GM23338 (cell line): ENCODE measurements at regions not wholly inside any gene's neighbourhood (a gene's known extent, or its start where the extent isn't known, plus 50 kb on each side); places are given as distances from the start of the nearest gene placed in this dataset.
"Not testable (repeated sequence)": the region's sequence is repeated elsewhere in the genome, so short reads cannot be mapped to it uniquely, and the experiment has no call there.

Experiments used
- ATAC-seq: fragments of 200-7000 bp; cut with Tn5 transposase; 3 replicates; pipeline ENCODE4 v1.9.1; 2020
- DNase-seq: peaks from one replicate; pipeline ENCODE4 v3.0.0-alpha.2; 2015; ENCODE audit warnings: low spot score
- H2AFZ ChIP-seq: fragments of 200-600 bp; sonication (generic); 2 replicates; pipeline ENCODE4 v1.8.0; 2016; ENCODE audit warnings: antibody characterized with exemption, mild to moderate bottlenecking, moderate library complexity
- H3F3A ChIP-seq: fragments of 200-600 bp; sonication (generic); replicated peaks from 2 replicates; pipeline ENCODE4 v1.8.0; 2017; ENCODE audit warnings: antibody characterized with exemption, mixed run types, low read depth
- H3K27ac ChIP-seq: fragments of 200-600 bp; sonication (generic); 2 replicates; pipeline ENCODE4 v1.6.1; 2016; ENCODE audit warnings: low read depth
- H3K27me3 ChIP-seq: fragments of 200-600 bp; sonication (generic); 2 replicates; pipeline ENCODE4 v1.8.0; 2016; ENCODE audit warnings: mild to moderate bottlenecking, mixed run types, moderate library complexity; ENCODE audit not compliant: insufficient read depth
- H3K36me3 ChIP-seq: fragments of 200-600 bp; sonication (generic); 2 replicates; pipeline ENCODE4 v1.8.0; 2016; ENCODE audit warnings: mild to moderate bottlenecking; ENCODE audit not compliant: insufficient read depth
- H3K4me1 ChIP-seq: fragments of 200-600 bp; sonication (generic); 2 replicates; pipeline ENCODE4 v1.8.0; 2016; ENCODE audit warnings: mild to moderate bottlenecking, moderate library complexity; ENCODE audit not compliant: insufficient read depth
- H3K4me2 ChIP-seq: fragments of 200-600 bp; sonication (generic); 2 replicates; pipeline ENCODE4 v1.7.1; 2017; ENCODE audit warnings: mixed run types
- H3K4me3 ChIP-seq: fragments of 200-600 bp; sonication (generic); 2 replicates; pipeline ENCODE4 v1.6.1; 2016; ENCODE audit warnings: mixed run types
- H3K79me2 ChIP-seq: fragments of 200-600 bp; sonication (generic); replicated peaks from 2 replicates; pipeline ENCODE4 v1.8.0; 2017; ENCODE audit warnings: mild to moderate bottlenecking; ENCODE audit not compliant: insufficient read depth
- H3K9me2 ChIP-seq: fragments of 200-600 bp; sonication (generic); 2 replicates; pipeline ENCODE4 v1.8.0; 2017; ENCODE audit not compliant: insufficient read depth
- H4K20me1 ChIP-seq: fragments of 200-600 bp; sonication (generic); replicated peaks from 2 replicates; pipeline ENCODE4 v1.8.0; 2017; ENCODE audit warnings: mild to moderate bottlenecking; ENCODE audit not compliant: insufficient read depth
- H3K27ac Mint-ChIP-seq: 2 replicates; pipeline ENCODE4 v1.8.0; 2020; ENCODE audit warnings: inconsistent platforms, mild to moderate bottlenecking, moderate library complexity, mixed read lengths
- H3K27me3 Mint-ChIP-seq: 3 replicates; pipeline ENCODE4 v1.8.0; 2022; ENCODE audit warnings: low read depth, mild to moderate bottlenecking, moderate library complexity, mixed read lengths, inconsistent platforms; ENCODE audit not compliant: insufficient read depth, poor library complexity
- H3K36me3 Mint-ChIP-seq: 3 replicates; pipeline ENCODE4 v1.8.0; 2021; ENCODE audit warnings: low read depth, mild to moderate bottlenecking, inconsistent platforms, moderate library complexity, mixed read lengths
- H3K4me1 Mint-ChIP-seq: 3 replicates; pipeline ENCODE4 v1.8.0; 2020; ENCODE audit warnings: mild to moderate bottlenecking, inconsistent platforms, mixed read lengths
- H3K4me3 Mint-ChIP-seq: 3 replicates; pipeline ENCODE4 v1.8.0; 2021; ENCODE audit warnings: moderate library complexity, mild to moderate bottlenecking, inconsistent platforms, mixed read lengths
- H3K9me3 Mint-ChIP-seq: 3 replicates; pipeline ENCODE4 v1.8.0; 2020; ENCODE audit warnings: moderate library complexity, mild to moderate bottlenecking, inconsistent platforms, mixed read lengths
- EZH2 ChIP-seq: fragments of 200-600 bp; sonication (generic); IDR thresholded peaks from one replicate; pipeline ENCODE4 v1.8.0; 2017; ENCODE audit warnings: antibody characterized with exemption, mild to moderate bottlenecking, low read depth; ENCODE audit not compliant: unreplicated experiment
- EZH2phosphoT487 ChIP-seq: fragments of 200-600 bp; sonication (generic); IDR thresholded peaks from one replicate; pipeline ENCODE4 v1.8.1; 2018; ENCODE audit warnings: antibody characterized with exemption; ENCODE audit not compliant: unreplicated experiment
- POLR2AphosphoS5 ChIP-seq: IDR thresholded peaks from 2 replicates; pipeline ENCODE4 v1.6.1; 2016; ENCODE audit warnings: antibody characterized with exemption, low read depth
- STAT1 ChIP-seq: IDR thresholded peaks from one replicate; pipeline ENCODE4 v1.6.1; 2016; ENCODE audit warnings: antibody characterized with exemption; ENCODE audit not compliant: unreplicated experiment
- ZNF114 ChIP-seq: fragments of 250-450 bp; sonication (Bioruptor Pico); IDR thresholded peaks from 2 replicates; pipeline ENCODE4 v1.5.0; 2020; ENCODE audit warnings: mild to moderate bottlenecking, moderate library complexity
- ZNF331 ChIP-seq: fragments of 250-450 bp; sonication (Bioruptor Pico); IDR thresholded peaks from 2 replicates; pipeline ENCODE4 v1.5.0; 2020; ENCODE audit warnings: low read depth, mild to moderate bottlenecking, moderate library complexity
- TF ChIP-seq, protein P1 (sequence below): fragments of 250-450 bp; sonication (Bioruptor Pico); IDR thresholded peaks from 2 replicates; pipeline ENCODE4 v1.5.0; 2020; ENCODE audit warnings: mild to moderate bottlenecking, moderate library complexity

DNA sequence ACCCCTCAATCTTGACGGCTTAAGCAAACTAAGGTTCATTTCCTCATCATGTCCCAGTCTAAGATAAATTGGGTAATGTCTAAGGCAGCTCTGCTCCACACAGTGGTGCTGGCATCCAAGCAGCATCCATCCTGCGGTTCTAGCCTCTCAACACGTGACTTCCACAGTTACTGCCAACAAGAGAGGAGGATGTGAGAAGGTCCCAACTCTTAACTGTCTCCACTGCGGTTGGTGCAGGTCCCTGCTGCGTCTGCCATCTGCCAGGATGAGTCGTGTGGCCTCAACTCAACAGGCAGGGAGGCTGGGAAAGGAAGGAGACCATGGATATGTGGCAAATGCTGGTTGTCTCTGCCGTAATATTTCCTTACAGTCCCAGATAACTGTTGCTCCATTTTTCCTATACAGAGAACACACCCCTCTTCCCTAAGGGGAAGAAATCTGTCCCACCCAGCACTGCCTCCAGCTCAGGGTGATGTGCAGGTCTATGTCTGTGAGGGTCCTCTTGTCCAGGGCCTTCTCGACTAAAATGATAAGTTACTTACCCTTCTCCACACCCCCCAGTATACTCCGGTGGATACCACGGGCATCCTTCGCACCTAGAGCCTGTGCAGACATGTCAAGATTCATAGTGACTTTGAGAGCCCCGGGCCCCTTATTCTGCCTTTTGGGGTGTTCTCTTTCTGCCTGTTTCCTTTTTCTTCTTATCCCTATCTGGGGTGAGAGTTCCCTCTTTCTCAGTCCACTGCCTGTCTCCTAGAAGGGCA lies 64.7 kb downstream of the KCNJ18 start:
- Mint-ChIP-seq H3K27ac (no peak overlapping the region), H3K36me3 (peaks cover 20% of the 10 kb centered on the region), H3K4me3 (no peak overlapping the region), H3K4me1 (no peaks in the 10 kb centered on the region), H3K27me3 (peaks cover 5% of the 10 kb centered on the region), H3K9me3 (peaks cover 72% of the 10 kb centered on the region)
- Histone ChIP-seq H3K36me3 (no peaks in the 10 kb centered on the region), H3K4me1 (no peaks in the 10 kb centered on the region), H3F3A (no peaks in the 10 kb centered on the region), H3K27ac (no peak overlapping the region), H3K9me2 (no peaks in the 10 kb centered on the region), H3K4me2 (no peak overlapping the region), H3K79me2 (no peaks in the 10 kb centered on the region), H3K4me3 (no peak overlapping the region), H2AFZ (no peak overlapping the region), H4K20me1 (no peaks in the 10 kb centered on the region), H3K27me3 (no peaks in the 10 kb centered on the region)
- ATAC-seq: no peak
- DNase-seq: no peak
- TF ChIP-seq POLR2AphosphoS5 (no peak), ZNF331 (no peak), EZH2phosphoT487 (no peak), ZNF114 (CRISPR knock-in tag) (no peak), STAT1 (no peak), EZH2 (no peak)
- TF ChIP-seq, protein P1, sequence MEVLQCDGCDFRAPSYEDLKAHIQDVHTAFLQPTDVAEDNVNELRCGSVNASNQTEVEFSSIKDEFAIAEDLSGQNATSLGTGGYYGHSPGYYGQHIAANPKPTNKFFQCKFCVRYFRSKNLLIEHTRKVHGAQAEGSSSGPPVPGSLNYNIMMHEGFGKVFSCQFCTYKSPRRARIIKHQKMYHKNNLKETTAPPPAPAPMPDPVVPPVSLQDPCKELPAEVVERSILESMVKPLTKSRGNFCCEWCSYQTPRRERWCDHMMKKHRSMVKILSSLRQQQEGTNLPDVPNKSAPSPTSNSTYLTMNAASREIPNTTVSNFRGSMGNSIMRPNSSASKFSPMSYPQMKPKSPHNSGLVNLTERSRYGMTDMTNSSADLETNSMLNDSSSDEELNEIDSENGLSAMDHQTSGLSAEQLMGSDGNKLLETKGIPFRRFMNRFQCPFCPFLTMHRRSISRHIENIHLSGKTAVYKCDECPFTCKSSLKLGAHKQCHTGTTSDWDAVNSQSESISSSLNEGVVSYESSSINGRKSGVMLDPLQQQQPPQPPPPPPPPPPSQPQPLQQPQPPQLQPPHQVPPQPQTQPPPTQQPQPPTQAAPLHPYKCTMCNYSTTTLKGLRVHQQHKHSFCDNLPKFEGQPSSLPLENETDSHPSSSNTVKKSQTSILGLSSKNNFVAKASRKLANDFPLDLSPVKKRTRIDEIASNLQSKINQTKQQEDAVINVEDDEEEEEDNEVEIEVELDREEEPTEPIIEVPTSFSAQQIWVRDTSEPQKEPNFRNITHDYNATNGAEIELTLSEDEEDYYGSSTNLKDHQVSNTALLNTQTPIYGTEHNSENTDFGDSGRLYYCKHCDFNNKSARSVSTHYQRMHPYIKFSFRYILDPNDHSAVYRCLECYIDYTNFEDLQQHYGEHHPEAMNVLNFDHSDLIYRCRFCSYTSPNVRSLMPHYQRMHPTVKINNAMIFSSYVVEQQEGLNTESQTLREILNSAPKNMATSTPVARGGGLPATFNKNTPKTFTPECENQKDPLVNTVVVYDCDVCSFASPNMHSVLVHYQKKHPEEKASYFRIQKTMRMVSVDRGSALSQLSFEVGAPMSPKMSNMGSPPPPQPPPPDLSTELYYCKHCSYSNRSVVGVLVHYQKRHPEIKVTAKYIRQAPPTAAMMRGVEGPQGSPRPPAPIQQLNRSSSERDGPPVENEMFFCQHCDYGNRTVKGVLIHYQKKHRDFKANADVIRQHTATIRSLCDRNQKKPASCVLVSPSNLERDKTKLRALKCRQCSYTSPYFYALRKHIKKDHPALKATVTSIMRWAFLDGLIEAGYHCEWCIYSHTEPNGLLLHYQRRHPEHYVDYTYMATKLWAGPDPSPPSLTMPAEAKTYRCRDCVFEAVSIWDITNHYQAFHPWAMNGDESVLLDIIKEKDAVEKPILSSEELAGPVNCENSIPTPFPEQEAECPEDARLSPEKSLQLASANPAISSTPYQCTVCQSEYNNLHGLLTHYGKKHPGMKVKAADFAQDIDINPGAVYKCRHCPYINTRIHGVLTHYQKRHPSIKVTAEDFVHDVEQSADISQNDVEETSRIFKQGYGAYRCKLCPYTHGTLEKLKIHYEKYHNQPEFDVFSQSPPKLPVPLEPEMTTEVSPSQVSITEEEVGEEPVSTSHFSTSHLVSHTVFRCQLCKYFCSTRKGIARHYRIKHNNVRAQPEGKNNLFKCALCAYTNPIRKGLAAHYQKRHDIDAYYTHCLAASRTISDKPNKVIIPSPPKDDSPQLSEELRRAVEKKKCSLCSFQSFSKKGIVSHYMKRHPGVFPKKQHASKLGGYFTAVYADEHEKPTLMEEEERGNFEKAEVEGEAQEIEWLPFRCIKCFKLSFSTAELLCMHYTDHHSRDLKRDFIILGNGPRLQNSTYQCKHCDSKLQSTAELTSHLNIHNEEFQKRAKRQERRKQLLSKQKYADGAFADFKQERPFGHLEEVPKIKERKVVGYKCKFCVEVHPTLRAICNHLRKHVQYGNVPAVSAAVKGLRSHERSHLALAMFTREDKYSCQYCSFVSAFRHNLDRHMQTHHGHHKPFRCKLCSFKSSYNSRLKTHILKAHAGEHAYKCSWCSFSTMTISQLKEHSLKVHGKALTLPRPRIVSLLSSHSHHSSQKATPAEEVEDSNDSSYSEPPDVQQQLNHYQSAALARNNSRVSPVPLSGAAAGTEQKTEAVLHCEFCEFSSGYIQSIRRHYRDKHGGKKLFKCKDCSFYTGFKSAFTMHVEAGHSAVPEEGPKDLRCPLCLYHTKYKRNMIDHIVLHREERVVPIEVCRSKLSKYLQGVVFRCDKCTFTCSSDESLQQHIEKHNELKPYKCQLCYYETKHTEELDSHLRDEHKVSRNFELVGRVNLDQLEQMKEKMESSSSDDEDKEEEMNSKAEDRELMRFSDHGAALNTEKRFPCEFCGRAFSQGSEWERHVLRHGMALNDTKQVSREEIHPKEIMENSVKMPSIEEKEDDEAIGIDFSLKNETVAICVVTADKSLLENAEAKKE (CRISPR knock-in tag): no peak

DNA sequence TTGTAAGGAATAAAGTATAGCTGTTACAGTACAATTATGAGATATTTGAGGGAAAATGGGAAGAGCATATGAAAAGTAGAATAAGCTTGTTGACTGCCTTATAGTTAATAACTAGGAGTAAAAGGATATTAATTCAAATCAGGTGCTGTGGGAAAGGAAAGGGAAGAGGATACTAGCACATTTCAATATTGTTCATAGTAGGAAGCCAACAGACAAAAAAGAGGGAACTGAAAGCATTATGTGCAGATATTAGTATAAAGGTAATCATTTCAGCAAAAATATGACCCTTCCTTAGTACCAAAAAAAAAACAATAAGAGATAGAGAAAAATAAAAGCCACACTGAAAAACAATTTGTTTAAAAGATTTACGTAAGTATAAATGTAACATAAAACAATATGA lies 67.3 kb downstream of the KCNJ18 start:
- Mint-ChIP-seq H3K9me3 (peaks cover 78% of the 10 kb centered on the region), H3K36me3 (peaks cover 18% of the 10 kb centered on the region)

DNA sequence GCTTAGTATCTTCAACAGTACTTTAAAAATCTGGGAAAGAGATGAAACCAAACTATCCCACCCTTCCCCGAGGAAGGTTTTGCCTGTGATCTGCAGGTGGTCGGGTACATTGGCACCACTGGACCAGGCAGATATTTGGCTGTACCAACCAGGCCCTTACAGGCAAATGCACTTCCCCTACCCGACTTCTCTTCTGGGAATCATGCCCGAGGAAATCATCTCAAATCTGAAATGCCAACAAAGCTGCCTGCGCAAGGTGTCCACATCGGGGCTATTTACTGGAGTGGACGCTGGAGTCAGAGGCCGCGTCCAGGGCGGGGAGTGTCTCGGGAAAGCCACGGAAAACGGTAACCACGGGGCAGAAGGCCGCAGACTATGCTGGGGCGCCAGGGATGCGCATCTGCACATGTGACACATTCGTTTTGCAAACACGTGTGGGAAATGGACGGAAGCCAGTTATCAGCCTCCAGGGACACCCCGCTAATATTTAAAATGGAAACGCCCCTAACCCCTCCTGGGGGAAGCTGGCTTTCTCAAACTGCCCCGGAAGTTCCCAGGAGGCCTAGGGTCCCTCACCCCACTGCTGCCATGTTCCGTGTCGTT lies 71.5 kb downstream of the KCNJ18 start:
- peaks cover 88% of the 10 kb centered on the region for H3K9me3 Mint-ChIP-seq
- H3K4me3 Mint-ChIP-seq, H3K27me3 Mint-ChIP-seq: not testable (repeated sequence)

More for the DNA sequence above, 67.3 kb downstream of the KCNJ18 start:
- H3K79me2 ChIP-seq, H3K4me3 Mint-ChIP-seq, H3K27me3 ChIP-seq, H4K20me1 ChIP-seq, H3K4me3 ChIP-seq, H3K27me3 Mint-ChIP-seq, H3K27ac ChIP-seq, ATAC-seq, H3K4me2 ChIP-seq, H3K4me1 ChIP-seq, H3K9me2 ChIP-seq, DNase-seq, H2AFZ ChIP-seq, H3K27ac Mint-ChIP-seq, H3K36me3 ChIP-seq, H3F3A ChIP-seq, H3K4me1 Mint-ChIP-seq: not testable (repeated sequence)

More for the DNA sequence above, 71.5 kb downstream of the KCNJ18 start:
- not testable (repeated sequence) for H3K4me1 ChIP-seq, H2AFZ ChIP-seq, DNase-seq, H3K27me3 ChIP-seq, H3K27ac Mint-ChIP-seq, H3K4me2 ChIP-seq, ATAC-seq, H3K79me2 ChIP-seq, H3K27ac ChIP-seq, H3K9me2 ChIP-seq, H3K4me1 Mint-ChIP-seq, H3K4me3 ChIP-seq, H3F3A ChIP-seq, H4K20me1 ChIP-seq, H3K36me3 ChIP-seq
- peaks cover 23% of the 10 kb centered on the region for H3K36me3 Mint-ChIP-seq
